Epithelial cell of proximal tubule (primary cell): ENCODE measurements at regions not wholly inside any gene's neighbourhood (a gene's known extent, or its start where the extent isn't known, plus 50 kb on each side); places are given as distances from the start of the nearest gene placed in this dataset.

Experiments
- DNase-seq: peaks from one replicate; pipeline ENCODE4 v3.0.0-alpha.2; 2011; ENCODE audit warnings: low read depth
- H3K4me3 ChIP-seq: 2 replicates; pipeline ENCODE4 v1.5.1; 2011; ENCODE audit warnings: low read depth, mild to moderate bottlenecking, low read length
- CTCF ChIP-seq: conservative IDR thresholded peaks from 2 replicates; pipeline ENCODE4 v1.5.1; 2012; ENCODE audit warnings: low read depth, mild to moderate bottlenecking, low read length

- no peak for TF ChIP-seq CTCF
- no peak for DNase-seq
- no peak overlapping the region for H3K4me3 ChIP-seq
Measured at GRCh38 chr12:111074559-111074958, 154.2 kb upstream of the MYL2 start.

- DNase-seq: no peak
- no peak overlapping the region for H3K4me3 ChIP-seq
- no peak for TF ChIP-seq CTCF
Measured at GRCh38 chr12:111073370-111073769, 153.0 kb upstream of the MYL2 start.

- no peak for TF ChIP-seq CTCF
- no peak for DNase-seq
- no peak overlapping the region for H3K4me3 ChIP-seq
Measured at GRCh38 chr12:111072299-111072698, 151.9 kb upstream of the MYL2 start.

- no peak for TF ChIP-seq CTCF
- no peak overlapping the region for H3K4me3 ChIP-seq
- DNase-seq: no peak
Measured at GRCh38 chr12:111069886-111070285, 149.5 kb upstream of the MYL2 start.

- TF ChIP-seq CTCF: no peak
- no peak overlapping the region for H3K4me3 ChIP-seq
- DNase-seq: no peak
Measured at GRCh38 chr12:111068290-111068689, 147.9 kb upstream of the MYL2 start.

GRCh38 chr12:111067498-111067897 lies 147.1 kb upstream of the MYL2 start:
- no peak overlapping the region for H3K4me3 ChIP-seq
- TF ChIP-seq CTCF: no peak
- DNase-seq: no peak

GRCh38 chr12:111066744-111067437 lies 146.5 kb upstream of the MYL2 start:
- DNase-seq: no peak
- no peak overlapping the region for H3K4me3 ChIP-seq
- TF ChIP-seq CTCF: no peak
